Activated T-cell treated with anti-CD3 and anti-CD28 coated beads, Interleukin-2, amount 50 U/mL, for 72 hours (primary cell): ENCODE measurements at regions not wholly inside any gene's neighbourhood (a gene's known extent, or its start where the extent isn't known, plus 50 kb on each side); places are given as distances from the start of the nearest gene placed in this dataset.

Experiments
- ATAC-seq, 2 donors: fragments of 150-1000 bp; cut with Tn5 transposase; replicated peaks in 1 of 2; 2 replicates each; pipeline ENCODE4 v1.10.0; 2021; ENCODE audit warnings: moderate library complexity in 2 of 2, mild to moderate bottlenecking in 1 of 2
- DNase-seq, 2 donors: peaks; one replicate each; pipeline ENCODE4 v3.0.0; 2021 to 2022; ENCODE audit warnings: mixed read lengths in 1 of 2
- H3K27ac Mint-ChIP-seq: one replicate; pipeline ENCODE4 v1.8.0; 2022; ENCODE audit warnings: mild to moderate bottlenecking, moderate library complexity, mixed read lengths
- H3K27me3 Mint-ChIP-seq: one replicate; pipeline ENCODE4 v1.8.0; 2022; ENCODE audit warnings: low read depth, mixed read lengths
- H3K36me3 Mint-ChIP-seq, 2 donors: one replicate each; pipeline ENCODE4 v1.8.0; 2022; ENCODE audit warnings: mixed read lengths in 2 of 2, mild to moderate bottlenecking in 1 of 2; ENCODE audit not compliant: insufficient read depth in 2 of 2
- H3K4me1 Mint-ChIP-seq: one replicate; pipeline ENCODE4 v1.8.0; 2022; ENCODE audit warnings: low read depth, mixed read lengths
- H3K4me3 Mint-ChIP-seq, 2 donors: one replicate each; pipeline ENCODE4 v1.8.0; 2022; ENCODE audit warnings: mild to moderate bottlenecking in 2 of 2, mixed read lengths in 2 of 2, moderate library complexity in 2 of 2
- H3K9me3 Mint-ChIP-seq, 2 donors: one replicate each; pipeline ENCODE4 v1.8.0; 2022; ENCODE audit warnings: mixed read lengths in 2 of 2

- H3K4me3 Mint-ChIP-seq: no peak overlapping the region
- no peaks in the 10 kb centered on the region for H3K27me3 Mint-ChIP-seq
- DNase-seq (no peak), ATAC-seq (no peak)
- peaks cover 10% of the 10 kb centered on the region for H3K4me1 Mint-ChIP-seq
- H3K9me3 Mint-ChIP-seq: no peaks in the 10 kb centered on the region
- peaks cover 0 to 4% of the 10 kb centered on the region in 2 donors for H3K36me3 Mint-ChIP-seq
- H3K27ac Mint-ChIP-seq: no peak overlapping the region
These were observed 69.2 kb downstream of the SLC25A47 start for GRCh38 chr14:100392356-100392755.

DNA sequence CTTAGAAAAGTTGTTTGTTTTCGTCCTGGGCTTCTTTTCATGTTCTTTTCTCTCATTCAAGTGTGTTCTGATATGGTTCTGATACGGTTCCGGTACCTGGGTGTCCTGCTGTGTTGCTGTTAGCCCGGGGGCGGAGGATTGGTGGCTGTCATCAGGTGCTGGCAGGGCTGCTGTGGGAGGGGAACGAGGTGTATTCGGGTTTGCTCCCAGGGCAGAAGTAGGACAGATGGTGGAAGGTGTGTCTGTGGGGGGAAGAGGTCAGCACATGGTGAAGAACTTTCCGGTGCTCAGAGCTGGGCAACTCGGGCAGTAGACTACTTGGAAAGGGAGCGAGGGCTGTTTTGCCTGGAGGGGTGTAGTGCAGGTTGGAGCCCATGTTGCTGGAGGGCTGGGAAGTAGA is 70.2 kb downstream of the SLC25A47 start:
- H3K9me3 Mint-ChIP-seq: no peaks in the 10 kb centered on the region
- peaks cover 3% of the 10 kb centered on the region for H3K4me1 Mint-ChIP-seq
- DNase-seq: no peak
- H3K36me3 Mint-ChIP-seq: peaks cover 0 to 6% of the 10 kb centered on the region in 2 donors
- no peak overlapping the region for H3K4me3 Mint-ChIP-seq
- no peaks in the 10 kb centered on the region for H3K27me3 Mint-ChIP-seq
- no peak for ATAC-seq
- H3K27ac Mint-ChIP-seq: no peak overlapping the region

DNA sequence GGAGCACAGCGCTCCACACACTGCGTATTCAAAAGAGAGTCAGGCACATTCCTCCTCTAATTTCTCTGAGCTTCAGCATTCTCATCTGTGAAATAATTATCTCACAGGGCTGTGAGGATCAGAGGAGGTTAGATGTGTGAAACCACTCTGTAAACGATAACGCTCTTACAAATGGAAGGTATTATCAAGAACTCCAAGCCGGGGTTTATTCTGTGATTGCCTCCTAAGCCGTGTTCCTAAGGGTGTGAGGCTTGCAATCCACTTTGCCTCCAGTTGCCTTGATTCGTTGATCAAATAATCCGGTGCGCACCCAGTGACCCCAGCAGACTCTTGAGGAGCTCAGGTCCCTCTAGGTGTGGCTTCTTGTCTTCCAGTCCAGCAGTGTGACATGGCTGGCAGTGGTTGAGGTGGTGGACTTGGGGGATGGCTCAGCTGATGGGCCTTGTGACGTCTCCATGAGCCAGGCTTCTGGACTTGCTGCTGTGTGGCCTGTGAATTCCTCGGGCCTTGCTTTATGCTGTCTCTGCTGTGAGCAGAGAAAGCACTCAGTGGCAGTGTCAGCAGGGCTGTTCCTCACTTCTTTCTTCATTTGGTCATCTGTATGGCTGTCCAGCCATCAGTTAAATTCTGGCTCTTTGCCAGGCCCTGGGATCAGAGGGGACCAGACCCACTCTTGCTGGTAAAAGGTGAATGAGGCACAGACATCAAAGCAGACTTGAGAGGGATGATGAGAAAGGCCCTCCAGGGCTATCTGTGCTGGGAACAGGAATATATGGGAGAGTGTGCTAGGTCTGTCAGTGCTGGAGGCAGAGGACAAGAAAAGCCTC is 71.0 kb downstream of the SLC25A47 start:
- Mint-ChIP-seq H3K4me3 (no peak overlapping the region), H3K27ac (no peak overlapping the region), H3K9me3 (no peaks in the 10 kb centered on the region), H3K36me3 (peaks cover 0 to 6% of the 10 kb centered on the region in 2 donors), H3K4me1 (peaks cover under 1% of the 10 kb centered on the region), H3K27me3 (no peaks in the 10 kb centered on the region)
- DNase-seq (no peak), ATAC-seq (no peak)

DNA sequence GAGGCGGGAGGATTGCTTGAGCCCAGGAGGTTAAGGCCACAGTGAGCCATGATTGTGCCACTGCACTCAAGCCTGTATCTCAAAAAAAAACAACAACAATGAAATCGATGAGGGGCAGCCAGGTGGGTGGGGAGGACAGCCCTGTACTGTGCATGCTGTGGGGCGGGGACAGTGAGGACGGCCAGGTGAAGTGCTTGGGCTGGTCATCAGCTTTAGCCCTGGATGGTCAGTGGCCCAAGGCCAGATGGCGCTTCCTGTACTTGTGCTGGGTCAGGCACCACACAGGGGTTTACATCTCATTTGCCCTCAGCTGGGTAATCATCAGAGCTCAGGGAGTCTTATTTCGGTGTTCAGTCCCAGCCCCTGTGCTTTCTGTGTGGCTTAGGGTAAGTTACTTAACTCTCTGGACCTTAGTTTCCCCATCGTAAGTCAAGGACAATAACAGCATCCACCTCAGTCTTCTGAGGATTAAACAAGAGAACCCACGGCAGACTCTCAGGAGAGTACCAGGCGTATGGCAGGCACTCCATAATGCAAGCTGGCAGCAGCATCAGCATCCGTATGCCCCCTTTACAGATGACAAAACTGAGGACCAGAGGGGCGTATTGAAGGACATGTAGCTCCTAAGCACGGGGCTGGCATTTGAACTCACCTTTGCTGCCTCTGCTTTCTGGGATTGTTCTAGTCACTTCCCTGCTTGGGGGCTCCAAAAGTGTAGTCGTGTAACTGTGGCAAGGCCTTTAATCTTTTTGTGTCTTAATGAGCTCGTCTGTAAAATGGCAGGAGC is 71.9 kb downstream of the SLC25A47 start:
- Mint-ChIP-seq H3K9me3 (no peaks in the 10 kb centered on the region), H3K4me3 (no peak overlapping the region), H3K27ac (no peak overlapping the region), H3K36me3 (peaks cover 0 to 6% of the 10 kb centered on the region in 2 donors), H3K4me1 (peaks cover 8% of the 10 kb centered on the region), H3K27me3 (no peaks in the 10 kb centered on the region)
- no peak for DNase-seq
- no peak for ATAC-seq

DNA sequence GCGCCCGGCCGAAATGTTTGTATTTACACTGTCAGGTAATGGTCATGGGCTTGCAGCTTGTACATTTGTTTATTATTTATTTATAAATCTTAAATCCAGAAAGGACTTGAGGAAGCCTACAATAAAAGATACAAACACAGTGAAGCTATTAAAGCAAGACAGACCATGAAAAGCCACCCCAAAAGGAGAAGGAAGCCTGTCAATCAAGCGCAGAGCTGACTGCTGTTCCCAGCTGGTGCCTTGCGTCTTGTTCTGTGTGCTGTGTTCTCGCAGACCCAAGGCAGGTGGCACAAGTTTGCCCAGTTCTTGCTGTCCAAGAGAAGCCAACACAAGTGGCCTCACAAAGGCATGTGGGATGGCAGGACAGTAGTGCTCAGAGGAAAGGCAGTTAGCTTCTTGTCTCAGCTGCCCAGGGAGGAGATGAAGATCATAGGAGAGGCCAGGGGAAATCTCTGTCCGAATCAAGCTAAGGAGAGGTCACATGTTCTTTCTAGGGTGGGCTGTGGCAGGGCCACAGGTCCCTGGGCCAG is 73.2 kb downstream of the SLC25A47 start:
- H3K27ac Mint-ChIP-seq: no peak overlapping the region

DNA sequence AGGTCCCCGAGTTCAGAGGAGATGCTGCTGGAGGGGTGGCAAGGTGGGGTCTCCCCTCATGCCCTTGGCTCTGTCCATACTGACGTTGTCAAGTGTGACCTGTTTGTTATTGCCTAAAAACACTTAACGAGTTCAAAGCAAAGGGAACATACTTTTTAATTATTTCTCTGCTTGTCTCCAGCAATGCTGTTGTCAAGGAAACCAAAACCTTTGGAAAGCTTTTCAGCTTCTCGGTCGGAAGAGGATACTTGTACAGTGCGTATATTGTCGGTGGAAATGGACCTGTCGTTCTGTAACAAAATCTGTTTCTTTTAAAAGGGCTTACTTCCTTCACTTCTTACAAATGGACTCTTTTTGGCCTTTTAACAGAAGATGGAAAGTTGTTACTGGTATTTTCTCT is 73.9 kb downstream of the SLC25A47 start:
- no peak overlapping the region for H3K27ac Mint-ChIP-seq
- H3K27me3 Mint-ChIP-seq: no peaks in the 10 kb centered on the region
- H3K9me3 Mint-ChIP-seq: no peaks in the 10 kb centered on the region
- ATAC-seq (no peak), DNase-seq (no peak)
- peaks cover 0 to 6% of the 10 kb centered on the region in 2 donors for H3K36me3 Mint-ChIP-seq
- H3K4me3 Mint-ChIP-seq: no peak overlapping the region
- peaks cover 13% of the 10 kb centered on the region for H3K4me1 Mint-ChIP-seq

More for the DNA sequence above, 73.2 kb downstream of the SLC25A47 start:
- Mint-ChIP-seq H3K36me3 (peaks cover 0 to 6% of the 10 kb centered on the region in 2 donors), H3K4me1 (peaks cover 12% of the 10 kb centered on the region), H3K4me3 (no peak overlapping the region), H3K9me3 (no peaks in the 10 kb centered on the region), H3K27me3 (no peaks in the 10 kb centered on the region)
- no peak for DNase-seq
- ATAC-seq: no peak

DNA sequence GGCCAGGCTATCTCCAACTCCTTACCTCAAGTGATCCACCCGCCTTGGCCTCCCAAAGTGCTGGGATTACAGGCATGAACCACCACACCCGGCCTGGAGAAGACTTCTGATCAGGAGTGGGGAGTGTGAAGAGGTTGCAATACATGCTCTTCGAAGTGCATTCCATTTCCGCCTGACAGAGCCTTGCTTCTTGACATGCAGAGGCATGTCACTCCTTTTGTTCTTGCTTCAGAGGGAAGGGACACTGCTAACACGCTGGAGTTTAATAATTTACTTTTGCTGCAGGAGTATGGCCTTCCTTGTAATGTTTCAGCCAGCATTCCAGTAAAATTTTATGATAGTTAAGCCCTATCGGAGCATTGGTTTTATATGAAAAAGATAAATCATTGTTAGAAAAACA is 74.9 kb downstream of the SLC25A47 start:
- peaks cover 0 to 6% of the 10 kb centered on the region in 2 donors for H3K36me3 Mint-ChIP-seq
- no peaks in the 10 kb centered on the region for H3K9me3 Mint-ChIP-seq
- DNase-seq (no peak), ATAC-seq (no peak)
- H3K27me3 Mint-ChIP-seq: no peaks in the 10 kb centered on the region
- H3K4me3 Mint-ChIP-seq: no peak overlapping the region
- no peak overlapping the region for H3K27ac Mint-ChIP-seq
- peaks cover 13% of the 10 kb centered on the region for H3K4me1 Mint-ChIP-seq

GRCh38 chr14:100399052-100399849 is 76.1 kb downstream of the SLC25A47 start:
- H3K9me3 Mint-ChIP-seq: no peaks in the 10 kb centered on the region
- peaks cover 13% of the 10 kb centered on the region for H3K4me1 Mint-ChIP-seq
- ATAC-seq (no peak), DNase-seq (no peak)
- no peak overlapping the region for H3K27ac Mint-ChIP-seq
- no peak overlapping the region for H3K4me3 Mint-ChIP-seq
- H3K27me3 Mint-ChIP-seq: no peaks in the 10 kb centered on the region
- H3K36me3 Mint-ChIP-seq: peaks cover 0 to 6% of the 10 kb centered on the region in 2 donors

DNA sequence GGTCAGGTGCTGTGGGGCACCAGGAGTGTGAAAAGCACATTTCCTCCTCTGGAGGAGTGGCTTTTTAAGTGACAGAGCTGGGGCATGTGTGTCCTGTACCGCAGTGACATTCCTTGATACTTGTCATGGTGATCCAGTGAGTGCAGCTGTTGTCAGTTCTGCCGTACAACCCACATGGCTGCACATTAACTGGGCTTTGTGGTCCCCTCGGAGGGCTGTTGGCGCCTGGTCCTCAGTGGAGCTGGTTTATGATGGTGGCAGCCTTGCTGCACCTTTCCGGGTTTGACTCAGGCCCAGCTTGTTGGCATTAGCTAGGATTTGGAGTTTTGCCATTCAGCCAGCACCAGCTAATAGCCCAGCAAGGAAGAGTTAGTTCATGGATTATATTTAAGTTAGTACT is 77.0 kb downstream of the SLC25A47 start:
- H3K27me3 Mint-ChIP-seq: no peaks in the 10 kb centered on the region
- no peak overlapping the region for H3K4me3 Mint-ChIP-seq
- peaks cover 20% of the 10 kb centered on the region for H3K4me1 Mint-ChIP-seq
- no peak for ATAC-seq
- DNase-seq: no peak
- no peaks in the 10 kb centered on the region for H3K9me3 Mint-ChIP-seq
- H3K36me3 Mint-ChIP-seq: peaks cover 0 to 6% of the 10 kb centered on the region in 2 donors
- H3K27ac Mint-ChIP-seq: no peak overlapping the region

- DNase-seq: no peak
- Mint-ChIP-seq H3K4me3 (no peak overlapping the region), H3K36me3 (peaks cover 0 to 6% of the 10 kb centered on the region in 2 donors), H3K4me1 (peaks cover 25% of the 10 kb centered on the region), H3K27me3 (no peaks in the 10 kb centered on the region), H3K9me3 (no peaks in the 10 kb centered on the region), H3K27ac (no peak overlapping the region)
- no peak for ATAC-seq
These were observed 78.0 kb downstream of the SLC25A47 start for GRCh38 chr14:100401031-100401692.

GRCh38 chr14:100401792-100402191 is 78.7 kb downstream of the SLC25A47 start:
- DNase-seq (no peak), ATAC-seq (no peak)
- no peak overlapping the region for H3K4me3 Mint-ChIP-seq
- no peaks in the 10 kb centered on the region for H3K9me3 Mint-ChIP-seq
- H3K4me1 Mint-ChIP-seq: peaks cover 31% of the 10 kb centered on the region
- H3K36me3 Mint-ChIP-seq: peaks cover 0 to 6% of the 10 kb centered on the region in 2 donors
- no peak overlapping the region for H3K27ac Mint-ChIP-seq
- no peaks in the 10 kb centered on the region for H3K27me3 Mint-ChIP-seq

GRCh38 chr14:100402631-100403030 is 79.5 kb downstream of the SLC25A47 start:
- no peak for ATAC-seq
- no peak overlapping the region for H3K27ac Mint-ChIP-seq
- DNase-seq: no peak
- H3K36me3 Mint-ChIP-seq: peaks cover 0 to 1% of the 10 kb centered on the region in 2 donors
- peaks cover 40% of the 10 kb centered on the region for H3K4me1 Mint-ChIP-seq
- no peaks in the 10 kb centered on the region for H3K27me3 Mint-ChIP-seq
- no peak overlapping the region for H3K4me3 Mint-ChIP-seq
- H3K9me3 Mint-ChIP-seq: no peaks in the 10 kb centered on the region
